D721Med (cell line): ENCODE measurements at regions not wholly inside any gene's neighbourhood (a gene's known extent, or its start where the extent isn't known, plus 50 kb on each side); places are given as distances from the start of the nearest gene placed in this dataset.

ENCODE experiments used
- DNase-seq: peaks from one replicate; pipeline ENCODE4 v3.0.0; 2011; ENCODE audit warnings: low spot score; ENCODE audit not compliant: insufficient read length
- FAIRE-seq: peaks from 2 replicates; lab custom pipeline; 2011; peaks lifted over from hg19 to GRCh38; lab: Jason Lieb, UNC
- TF ChIP-seq, protein P1 (sequence below): IDR thresholded peaks from 2 replicates; pipeline ENCODE4 v1.5.1; 2012; ENCODE audit warnings: mild to moderate bottlenecking, control low read depth; ENCODE audit not compliant: insufficient read depth; ENCODE audit errors: missing control alignments

DNA sequence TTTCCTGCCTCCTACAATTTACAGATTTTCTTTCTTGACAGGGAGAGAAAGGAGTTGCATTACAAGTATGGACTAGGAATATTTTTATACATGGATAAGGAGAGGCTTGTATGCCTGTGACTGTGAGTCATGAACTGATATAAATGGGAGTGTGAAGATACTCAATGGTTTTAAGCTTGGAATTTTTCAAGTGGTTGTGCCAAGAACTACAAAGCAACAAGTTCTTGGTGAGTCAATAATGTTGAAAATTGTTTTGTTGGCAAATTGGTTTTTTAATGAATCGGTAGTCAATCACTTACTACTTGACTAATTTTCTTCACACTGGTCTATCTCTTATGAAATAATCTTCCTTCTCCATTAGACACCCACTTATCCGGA, 58.9 kb upstream of the HMGA2 start:
- TF ChIP-seq, protein P1, sequence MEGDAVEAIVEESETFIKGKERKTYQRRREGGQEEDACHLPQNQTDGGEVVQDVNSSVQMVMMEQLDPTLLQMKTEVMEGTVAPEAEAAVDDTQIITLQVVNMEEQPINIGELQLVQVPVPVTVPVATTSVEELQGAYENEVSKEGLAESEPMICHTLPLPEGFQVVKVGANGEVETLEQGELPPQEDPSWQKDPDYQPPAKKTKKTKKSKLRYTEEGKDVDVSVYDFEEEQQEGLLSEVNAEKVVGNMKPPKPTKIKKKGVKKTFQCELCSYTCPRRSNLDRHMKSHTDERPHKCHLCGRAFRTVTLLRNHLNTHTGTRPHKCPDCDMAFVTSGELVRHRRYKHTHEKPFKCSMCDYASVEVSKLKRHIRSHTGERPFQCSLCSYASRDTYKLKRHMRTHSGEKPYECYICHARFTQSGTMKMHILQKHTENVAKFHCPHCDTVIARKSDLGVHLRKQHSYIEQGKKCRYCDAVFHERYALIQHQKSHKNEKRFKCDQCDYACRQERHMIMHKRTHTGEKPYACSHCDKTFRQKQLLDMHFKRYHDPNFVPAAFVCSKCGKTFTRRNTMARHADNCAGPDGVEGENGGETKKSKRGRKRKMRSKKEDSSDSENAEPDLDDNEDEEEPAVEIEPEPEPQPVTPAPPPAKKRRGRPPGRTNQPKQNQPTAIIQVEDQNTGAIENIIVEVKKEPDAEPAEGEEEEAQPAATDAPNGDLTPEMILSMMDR = no peak
- FAIRE-seq (no peak), DNase-seq (no peak)

GRCh38 chr12:65769880-65770279, 54.4 kb upstream of the HMGA2 start:
- FAIRE-seq = no peak
- DNase-seq = no peak
- TF ChIP-seq, protein P1 = no peak
